ENCODE measurements at regions not wholly inside any gene's neighbourhood (a gene's known extent, or its start where the extent isn't known, plus 50 kb on each side); places are given as distances from the start of the nearest gene placed in this dataset.

DNA sequence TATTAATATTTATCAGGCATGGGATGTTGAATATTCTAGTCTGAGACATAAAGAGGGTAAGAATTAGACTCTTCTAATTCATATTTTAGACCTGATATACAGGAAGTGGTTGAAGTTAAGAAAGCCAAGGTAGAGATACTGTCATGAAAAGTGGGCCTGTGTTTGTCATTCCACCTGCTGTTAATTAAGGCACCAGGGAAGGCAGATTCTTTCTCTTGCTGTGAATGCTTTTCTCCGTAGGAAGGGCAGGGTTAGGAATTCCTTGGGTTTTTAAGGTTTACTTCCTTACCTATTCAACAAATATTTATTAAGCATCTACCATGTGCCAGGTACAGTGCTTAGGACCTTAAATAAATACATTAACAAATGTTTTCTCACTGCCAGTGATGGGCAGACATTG, 196.4 kb downstream of the CAVIN4 start:
- in situ Hi-C loops (cut with MboI; ENCODE audit: low pct_unique_long_range_greater_than_20kb, low sequenced_read_pairs, unreplicated experiment), result no loop called here
- no peak for DNase-seq (ENCODE audit: low spot score)
- TF ChIP-seq, protein P1, sequence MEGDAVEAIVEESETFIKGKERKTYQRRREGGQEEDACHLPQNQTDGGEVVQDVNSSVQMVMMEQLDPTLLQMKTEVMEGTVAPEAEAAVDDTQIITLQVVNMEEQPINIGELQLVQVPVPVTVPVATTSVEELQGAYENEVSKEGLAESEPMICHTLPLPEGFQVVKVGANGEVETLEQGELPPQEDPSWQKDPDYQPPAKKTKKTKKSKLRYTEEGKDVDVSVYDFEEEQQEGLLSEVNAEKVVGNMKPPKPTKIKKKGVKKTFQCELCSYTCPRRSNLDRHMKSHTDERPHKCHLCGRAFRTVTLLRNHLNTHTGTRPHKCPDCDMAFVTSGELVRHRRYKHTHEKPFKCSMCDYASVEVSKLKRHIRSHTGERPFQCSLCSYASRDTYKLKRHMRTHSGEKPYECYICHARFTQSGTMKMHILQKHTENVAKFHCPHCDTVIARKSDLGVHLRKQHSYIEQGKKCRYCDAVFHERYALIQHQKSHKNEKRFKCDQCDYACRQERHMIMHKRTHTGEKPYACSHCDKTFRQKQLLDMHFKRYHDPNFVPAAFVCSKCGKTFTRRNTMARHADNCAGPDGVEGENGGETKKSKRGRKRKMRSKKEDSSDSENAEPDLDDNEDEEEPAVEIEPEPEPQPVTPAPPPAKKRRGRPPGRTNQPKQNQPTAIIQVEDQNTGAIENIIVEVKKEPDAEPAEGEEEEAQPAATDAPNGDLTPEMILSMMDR (IDR thresholded peaks at IDR 0.05; ENCODE audit: extremely low read depth, insufficient read depth, missing control alignments), result no peak

DNA sequence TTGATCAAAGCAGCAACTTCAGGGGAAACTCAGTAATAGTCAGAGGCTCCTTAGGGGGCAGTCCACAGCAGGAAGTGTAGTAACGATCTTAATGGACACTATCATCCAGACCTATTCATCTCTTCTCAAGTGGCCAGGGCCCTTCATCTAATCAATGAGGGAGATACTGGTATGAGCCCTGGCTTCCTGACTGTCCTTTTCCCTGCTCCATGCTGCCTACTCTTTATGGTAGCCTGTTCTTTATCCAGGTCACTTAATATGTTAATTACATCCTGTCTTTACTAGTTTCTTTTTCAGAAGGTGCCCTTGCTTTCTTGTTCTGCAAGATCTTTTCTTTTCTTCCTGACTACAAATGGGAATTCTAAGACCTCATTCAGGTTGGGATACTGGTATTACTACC, 197.1 kb downstream of the CAVIN4 start:
- DNase-seq (ENCODE audit: low spot score), result no peak
- TF ChIP-seq, protein P1 (IDR thresholded peaks at IDR 0.05; ENCODE audit: extremely low read depth, insufficient read depth, missing control alignments), result no peak
- in situ Hi-C loops (cut with MboI; ENCODE audit: low pct_unique_long_range_greater_than_20kb, low sequenced_read_pairs, unreplicated experiment), result no loop called here

DNA sequence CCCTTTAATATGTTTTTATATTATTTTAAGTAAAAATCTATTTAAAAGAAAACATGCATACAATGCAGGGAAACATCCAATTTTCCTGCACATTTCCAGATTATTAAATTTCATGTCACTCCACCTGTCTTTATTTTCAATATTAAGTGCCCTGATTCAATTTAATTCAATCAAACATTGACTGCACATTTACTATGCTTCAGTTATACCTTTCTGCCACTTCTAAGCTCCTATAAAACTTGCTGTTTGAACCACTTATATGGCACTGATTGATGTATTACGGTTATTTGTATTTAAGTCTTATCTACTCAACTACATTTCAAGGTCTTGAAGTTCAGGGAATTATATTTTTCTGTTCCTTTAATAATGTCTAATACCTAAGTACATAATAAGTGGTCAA, 198.0 kb downstream of the CAVIN4 start:
- in situ Hi-C loops (cut with MboI; ENCODE audit: low pct_unique_long_range_greater_than_20kb, low sequenced_read_pairs, unreplicated experiment), result no loop called here
- DNase-seq (ENCODE audit: low spot score), result no peak

DNA sequence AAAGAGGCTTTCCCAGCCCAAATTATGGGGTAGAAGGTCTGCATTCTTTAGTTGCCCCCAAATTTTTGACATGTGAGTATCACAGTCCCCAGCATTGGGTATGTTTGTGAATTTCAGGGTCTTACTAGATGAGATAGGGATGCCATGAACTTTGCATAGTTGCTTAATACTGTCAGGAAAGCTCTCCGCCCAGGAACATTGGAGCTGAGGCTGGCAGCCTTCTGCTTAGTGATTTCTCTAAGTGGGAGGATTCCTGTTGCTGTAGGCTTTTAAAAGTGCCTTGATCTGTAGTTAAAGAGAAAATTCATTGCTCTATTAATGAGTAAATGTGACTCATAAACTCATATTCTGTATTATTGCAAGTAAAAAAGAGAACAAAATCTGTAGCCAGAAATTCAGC, 206.9 kb downstream of the CAVIN4 start:
- in situ Hi-C loops (cut with MboI; ENCODE audit: low pct_unique_long_range_greater_than_20kb, low sequenced_read_pairs, unreplicated experiment), result no loop called here
- no peak for DNase-seq (ENCODE audit: low spot score)
- TF ChIP-seq, protein P1 (IDR thresholded peaks at IDR 0.05; ENCODE audit: extremely low read depth, insufficient read depth, missing control alignments), result no peak

More for the DNA sequence above, 198.0 kb downstream of the CAVIN4 start:
- TF ChIP-seq, protein P1 (IDR thresholded peaks at IDR 0.05; ENCODE audit: extremely low read depth, insufficient read depth, missing control alignments), result no peak

DNA sequence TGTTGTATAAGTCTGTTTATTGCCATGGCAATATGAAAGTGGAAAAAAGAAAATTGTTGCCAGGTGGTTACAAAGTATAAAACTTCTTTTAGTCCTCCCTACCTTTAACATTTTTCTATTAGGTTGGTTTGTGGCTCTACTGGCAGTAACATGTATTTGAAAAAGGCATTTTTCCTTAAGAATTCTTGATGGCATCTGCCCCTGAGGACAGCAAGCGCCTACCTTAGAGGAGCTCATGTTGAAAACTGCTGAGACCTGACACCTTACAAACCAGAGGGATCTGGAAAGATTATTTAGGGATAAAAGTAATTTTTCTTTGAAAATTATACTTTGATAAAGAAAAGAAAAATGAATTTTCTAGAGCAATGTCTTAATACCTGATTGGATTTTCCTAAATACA, 208.1 kb downstream of the CAVIN4 start:
- in situ Hi-C loops (cut with MboI; ENCODE audit: low pct_unique_long_range_greater_than_20kb, low sequenced_read_pairs, unreplicated experiment), result no loop called here
- TF ChIP-seq, protein P1 (IDR thresholded peaks at IDR 0.05; ENCODE audit: extremely low read depth, insufficient read depth, missing control alignments), result no peak
- DNase-seq (ENCODE audit: low spot score), result no peak

DNA sequence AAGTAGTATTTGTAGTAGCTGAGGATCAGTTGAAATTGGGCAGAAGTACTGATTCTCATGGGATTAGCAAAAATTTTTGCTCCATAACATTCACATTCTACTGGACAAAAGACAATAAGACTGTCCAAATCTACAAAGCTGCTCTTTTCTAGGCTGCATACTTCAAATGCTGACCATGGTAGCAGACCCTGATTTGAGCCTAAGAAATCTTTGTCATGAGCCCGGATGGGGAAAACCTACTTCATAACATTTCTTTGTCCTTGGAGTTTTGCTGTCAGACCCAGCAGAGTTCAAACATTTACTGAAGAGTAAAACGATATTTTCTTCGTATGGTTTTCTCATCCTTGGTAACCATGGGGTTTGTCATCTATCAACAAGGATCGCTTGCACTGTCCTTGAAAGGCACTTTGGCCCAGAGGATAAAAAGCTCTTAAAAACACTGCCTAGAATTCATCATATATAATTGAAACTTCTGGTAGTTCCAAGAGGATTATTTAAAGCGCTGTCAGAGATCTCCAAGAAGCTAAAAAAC, 216.9 kb downstream of the CAVIN4 start:
- in situ Hi-C loops (cut with MboI; ENCODE audit: low pct_unique_long_range_greater_than_20kb, low sequenced_read_pairs, unreplicated experiment), result no loop called here
- TF ChIP-seq, protein P1 (IDR thresholded peaks at IDR 0.05; ENCODE audit: extremely low read depth, insufficient read depth, missing control alignments), result no peak
- DNase-seq (ENCODE audit: low spot score), result no peak

DNA sequence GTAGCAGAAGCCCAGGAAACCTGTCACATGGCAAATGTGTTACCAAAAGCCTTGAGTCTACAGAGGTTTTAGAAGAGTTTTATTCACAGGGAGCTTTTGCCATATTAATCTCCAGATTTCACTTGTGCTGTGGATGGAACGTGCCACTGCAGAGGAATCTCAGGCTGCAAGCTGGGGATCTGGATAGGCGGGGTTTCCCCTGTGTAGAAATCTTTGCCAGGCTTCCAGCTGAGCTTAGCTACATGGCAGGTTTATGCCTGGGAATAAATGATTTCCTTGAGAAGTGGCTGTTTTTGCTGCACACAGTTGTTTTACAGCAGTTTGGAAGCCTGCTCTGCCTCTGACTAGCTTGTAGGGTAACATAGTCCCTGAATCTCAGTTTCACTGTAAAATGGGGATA, 224.6 kb upstream of the PLPPR1 start:
- TF ChIP-seq, protein P1 (IDR thresholded peaks at IDR 0.05; ENCODE audit: extremely low read depth, insufficient read depth, missing control alignments), result no peak
- DNase-seq (ENCODE audit: low spot score), result no peak
- in situ Hi-C loops (cut with MboI; ENCODE audit: low pct_unique_long_range_greater_than_20kb, low sequenced_read_pairs, unreplicated experiment), result no loop called here
